Mammary epithelial cell (primary cell): ENCODE measurements at regions not wholly inside any gene's neighbourhood (a gene's known extent, or its start where the extent isn't known, plus 50 kb on each side); places are given as distances from the start of the nearest gene placed in this dataset.

Source experiments
- CTCF ChIP-seq, 2 donors: IDR thresholded peaks in 1 of 2; conservative IDR thresholded peaks in 1 of 2; 2 replicates each; pipeline ENCODE4 v1.5.1; 2011 to 2012; ENCODE audit warnings: inconsistent platforms in 2 of 2, low read length in 2 of 2, mild to moderate bottlenecking in 2 of 2, control low read depth in 1 of 2, low read depth in 1 of 2; ENCODE audit not compliant: insufficient read depth in 1 of 2; ENCODE audit errors: extremely low read depth in 1 of 2
- EZH2 ChIP-seq: IDR thresholded peaks from 2 replicates; pipeline ENCODE4 v1.6.1; 2012; ENCODE audit warnings: low read length, inconsistent platforms, borderline replicate concordance

DNA sequence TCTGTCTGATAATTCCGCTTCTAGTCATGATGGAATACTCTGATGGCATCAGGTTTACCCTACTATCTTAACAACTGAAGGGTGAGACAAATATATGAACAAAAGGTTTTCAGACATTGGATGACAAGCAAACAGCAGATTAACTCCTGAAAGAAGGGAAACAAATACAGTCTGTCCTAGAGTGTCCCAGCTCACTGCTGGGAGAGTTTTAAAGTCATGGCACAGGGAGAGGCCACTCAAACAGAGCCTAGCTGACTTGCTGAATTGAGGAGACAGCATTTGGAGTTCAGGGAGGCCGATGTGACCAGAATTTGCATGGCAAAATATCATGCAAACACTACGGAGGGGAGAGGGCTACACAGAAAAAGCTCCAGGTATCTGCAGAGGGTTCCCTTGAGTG, 73.1 kb downstream of the MDH2 start:
- TF ChIP-seq CTCF (conservative IDR thresholded peaks at IDR 0.05 in 1 of 2, IDR thresholded peaks at IDR 0.05 in 1 of 2; ENCODE audit: extremely low read depth in 1 of 2, insufficient read depth in 1 of 2, low read depth in 1 of 2, low read length in 2 of 2), result no peak
- TF ChIP-seq EZH2, result no peak
